GF-D8 (cell line): ENCODE measurements at regions not wholly inside any gene's neighbourhood (a gene's known extent, or its start where the extent isn't known, plus 50 kb on each side); places are given as distances from the start of the nearest gene placed in this dataset.
"Not testable (repeated sequence)": the region's sequence is repeated elsewhere in the genome, so short reads cannot be mapped to it uniquely, and the experiment has no call there.

Experiments used
- DNase-seq: peaks from one replicate; lab custom pipeline; 2025; lab: John Stamatoyannopoulos, UW

- not testable (repeated sequence) for DNase-seq
These were observed 162.8 kb upstream of the GJE1 start for GRCh38 chr6:141969768-141970415.

GRCh38 chr6:141969201-141969600 is 163.5 kb upstream of the GJE1 start:
- DNase-seq = no peak

GRCh38 chr6:141968632-141969031 is 164.1 kb upstream of the GJE1 start:
- no peak for DNase-seq

GRCh38 chr6:141965016-141965545 is 167.6 kb upstream of the GJE1 start:
- DNase-seq = no peak

GRCh38 chr6:141963543-141964295 is 169.0 kb upstream of the GJE1 start:
- no peak for DNase-seq

GRCh38 chr6:141957271-141957670 is 175.5 kb upstream of the GJE1 start:
- no peak for DNase-seq

GRCh38 chr6:141956868-141957267 is 175.9 kb upstream of the GJE1 start:
- no peak for DNase-seq

GRCh38 chr6:141956046-141956761 is 176.5 kb upstream of the GJE1 start:
- no peak for DNase-seq

- no peak for DNase-seq
These were observed 179.7 kb upstream of the GJE1 start for GRCh38 chr6:141953072-141953471.

GRCh38 chr6:141946502-141946901 is 186.2 kb upstream of the GJE1 start:
- no peak for DNase-seq

- DNase-seq = no peak
These were observed 194.1 kb upstream of the GJE1 start for GRCh38 chr6:141938664-141939063.

- DNase-seq = no peak
These were observed 200.0 kb upstream of the GJE1 start for GRCh38 chr6:141932685-141933084.

- not testable (repeated sequence) for DNase-seq
These were observed 206.4 kb upstream of the GJE1 start for GRCh38 chr6:141926200-141926900.

- DNase-seq = no peak
These were observed 207.7 kb upstream of the GJE1 start for GRCh38 chr6:141925001-141925400.

GRCh38 chr6:141922898-141923297 is 209.8 kb upstream of the GJE1 start:
- DNase-seq = no peak

- not testable (repeated sequence) for DNase-seq
These were observed 215.8 kb upstream of the GJE1 start for GRCh38 chr6:141916682-141917505.

GRCh38 chr6:141914646-141915045 is 218.1 kb upstream of the GJE1 start:
- no peak for DNase-seq

GRCh38 chr6:141906569-141907080 is 226.1 kb upstream of the GJE1 start:
- no peak for DNase-seq

GRCh38 chr6:141890661-141891060 is 242.1 kb upstream of the GJE1 start:
- no peak for DNase-seq

GRCh38 chr6:141884850-141885249 is 247.9 kb upstream of the GJE1 start:
- no peak for DNase-seq

GRCh38 chr6:141878686-141879085 is 254.0 kb upstream of the GJE1 start:
- no peak for DNase-seq
